Neuronal stem cell (in vitro differentiated cells): ENCODE measurements at regions not wholly inside any gene's neighbourhood (a gene's known extent, or its start where the extent isn't known, plus 50 kb on each side); places are given as distances from the start of the nearest gene placed in this dataset.

Source experiments
- DNase-seq: peaks from one replicate; pipeline ENCODE4 v3.0.0-alpha.2; 2013; ENCODE audit warnings: low spot score
- H2AFZ ChIP-seq: one replicate; pipeline ENCODE4 v1.6.1; 2013; ENCODE audit warnings: mild to moderate bottlenecking, low read length, inconsistent platforms
- H2AK5ac ChIP-seq: 2 replicates; pipeline ENCODE4 v1.6.1; 2013; ENCODE audit warnings: low read depth, mild to moderate bottlenecking, inconsistent platforms, low read length, moderate library complexity, mixed read lengths
- H2BK120ac ChIP-seq: 2 replicates; pipeline ENCODE4 v1.6.1; 2013; ENCODE audit warnings: low read depth, mild to moderate bottlenecking, inconsistent platforms, low read length, moderate library complexity, mixed read lengths
- H2BK12ac ChIP-seq: one replicate; pipeline ENCODE4 v1.6.1; 2013; ENCODE audit warnings: low read length, inconsistent platforms
- H2BK15ac ChIP-seq: 2 replicates; pipeline ENCODE4 v1.6.1; 2013; ENCODE audit warnings: mild to moderate bottlenecking, low read length, inconsistent platforms, mixed read lengths
- H2BK5ac ChIP-seq: one replicate; pipeline ENCODE4 v1.6.1; 2013; ENCODE audit warnings: inconsistent platforms, mild to moderate bottlenecking, low read length, moderate library complexity
- H3K14ac ChIP-seq: one replicate; pipeline ENCODE4 v1.6.1; 2013; ENCODE audit warnings: low read length, inconsistent platforms
- H3K18ac ChIP-seq: 2 replicates; pipeline ENCODE4 v1.6.1; 2013; ENCODE audit warnings: low read length, inconsistent platforms
- H3K23ac ChIP-seq: 2 replicates; pipeline ENCODE4 v1.6.1; 2013; ENCODE audit warnings: low read depth, mild to moderate bottlenecking, mixed read lengths, low read length, inconsistent platforms; ENCODE audit not compliant: poor library complexity
- H3K27ac ChIP-seq: replicated peaks from 3 replicates; pipeline ENCODE4 v1.5.1; 2013; ENCODE audit warnings: low read length, inconsistent platforms
- H3K27me3 ChIP-seq, 3 experiments: 2 replicates each; pipeline ENCODE4 v1.6.1; 2013; ENCODE audit warnings: low read length in 3 of 3, mild to moderate bottlenecking in 2 of 3, inconsistent platforms in 1 of 3, low read depth in 1 of 3, mixed read lengths in 1 of 3, moderate library complexity in 1 of 3; ENCODE audit not compliant: control insufficient read depth in 3 of 3, insufficient read depth in 3 of 3
- H3K36me3 ChIP-seq, 2 donors: replicated peaks in 1 of 2; 2 replicates each; pipeline ENCODE4 v1.6.1; 2013; ENCODE audit warnings: low read length in 2 of 2; ENCODE audit not compliant: control insufficient read depth in 2 of 2, insufficient read depth in 2 of 2
- H3K4ac ChIP-seq: 2 replicates; pipeline ENCODE4 v1.6.1; 2013; ENCODE audit warnings: inconsistent platforms, mild to moderate bottlenecking, low read length, moderate library complexity
- H3K4me1 ChIP-seq, 2 donors: 1 replicate in 1 of 2; 2 replicates in 1 of 2; pipeline ENCODE4 v1.6.1; 2013; ENCODE audit warnings: low read length in 2 of 2, low read depth in 1 of 2; ENCODE audit not compliant: control insufficient read depth in 2 of 2, insufficient read depth in 1 of 2
- H3K4me2 ChIP-seq: one replicate; pipeline ENCODE4 v1.6.1; 2013; ENCODE audit warnings: mild to moderate bottlenecking, low read length, inconsistent platforms; ENCODE audit not compliant: insufficient read depth, poor library complexity, severe bottlenecking
- H3K4me3 ChIP-seq, 2 donors: 2 replicates each; pipeline ENCODE4 v1.5.1; 2013; ENCODE audit warnings: low read length in 2 of 2, mild to moderate bottlenecking in 2 of 2, inconsistent platforms in 1 of 2, moderate library complexity in 1 of 2
- H3K79me1 ChIP-seq: one replicate; pipeline ENCODE4 v1.6.1; 2013; ENCODE audit warnings: low read depth, mild to moderate bottlenecking, inconsistent platforms, low read length, moderate library complexity
- H3K9ac ChIP-seq: one replicate; pipeline ENCODE4 v1.6.1; 2013; ENCODE audit warnings: mild to moderate bottlenecking, low read depth, low read length, inconsistent platforms; ENCODE audit not compliant: poor library complexity
- H3K9me3 ChIP-seq, 2 donors: replicated peaks in 1 of 2; 2 replicates each; pipeline versions ENCODE3 to v1.6.1; 2013; ENCODE audit warnings: low read length in 2 of 2, mild to moderate bottlenecking in 2 of 2, inconsistent platforms in 1 of 2, low read depth in 1 of 2, mixed read lengths in 1 of 2, moderate library complexity in 1 of 2; ENCODE audit not compliant: control insufficient read depth in 2 of 2, insufficient read depth in 1 of 2
- H4K8ac ChIP-seq: one replicate; pipeline ENCODE4 v1.6.1; 2013; ENCODE audit warnings: low read depth, mild to moderate bottlenecking, inconsistent platforms, low read length, moderate library complexity
- H4K91ac ChIP-seq: one replicate; pipeline ENCODE4 v1.6.1; 2013; ENCODE audit warnings: low read length, low read depth, mild to moderate bottlenecking, inconsistent platforms; ENCODE audit not compliant: poor library complexity
- WGBS, 2 donors: extraction: QIAGEN DNeasy Blood & Tissue Kit; methylation state at CpG; one replicate each; pipeline ENCODE4 v1.1.7; 2013; ENCODE audit warnings: missing lambda C conversion rate in 2 of 2, mixed read lengths in 1 of 2; ENCODE audit not compliant: insufficient read length in 2 of 2, insufficient replicate concordance in 1 of 2; ENCODE audit errors: extremely low coverage in 2 of 2; 5-methylcytosine and 5-hydroxymethylcytosine counted together

GRCh38 chr6:9401960-9402359, 966.6 kb upstream of the SLC35B3 start:
- DNase-seq, result no peak
- Histone ChIP-seq H2AK5ac (no peak overlapping the region), H3K27ac (no peak overlapping the region), H3K9me3 (no peaks in the 10 kb centered on the region), H3K23ac (no peak overlapping the region), H3K9ac (no peak overlapping the region), H2BK12ac (no peak overlapping the region), H3K14ac (no peak overlapping the region), H3K79me1 (no peaks in the 10 kb centered on the region), H3K18ac (no peak overlapping the region), H2BK120ac (no peak overlapping the region), H4K8ac (no peak overlapping the region), H2AFZ (no peak overlapping the region), H3K4me2 (no peak overlapping the region), H3K4ac (no peak overlapping the region), H4K91ac (no peak overlapping the region), H3K4me3 (no peak overlapping the region), H2BK5ac (no peak overlapping the region), H3K27me3 (peaks cover 0 to 2% (median 0%) of the 10 kb centered on the region in 3 experiments), H2BK15ac (no peak overlapping the region), H3K4me1 (no peaks in the 10 kb centered on the region), H3K36me3 (no peaks in the 10 kb centered on the region)
- WGBS, 2 donors, result no CpG with 5 or more reads among the region's 1 CpG

GRCh38 chr6:9399916-9400315, 964.6 kb upstream of the SLC35B3 start:
- Histone ChIP-seq H4K8ac (no peak overlapping the region), H3K36me3 (no peaks in the 10 kb centered on the region), H3K4me1 (no peaks in the 10 kb centered on the region), H2BK12ac (no peak overlapping the region), H3K4me2 (no peak overlapping the region), H2BK120ac (no peak overlapping the region), H3K27ac (no peak overlapping the region), H3K4ac (no peak overlapping the region), H4K91ac (no peak overlapping the region), H3K79me1 (no peaks in the 10 kb centered on the region), H2AK5ac (no peak overlapping the region), H2AFZ (no peak overlapping the region), H3K23ac (no peak overlapping the region), H2BK15ac (no peak overlapping the region), H3K18ac (no peak overlapping the region), H3K9me3 (no peaks in the 10 kb centered on the region), H3K4me3 (no peak overlapping the region), H3K27me3 (peaks cover 0 to 2% (median 0%) of the 10 kb centered on the region in 3 experiments), H3K14ac (no peak overlapping the region), H3K9ac (no peak overlapping the region), H2BK5ac (no peak overlapping the region)
- WGBS, 2 donors, result 100% methylated on average over 1 of the region's 5 CpGs; no CpG with 5 or more reads in 1 of the 2 donors
- DNase-seq, result no peak

DNA sequence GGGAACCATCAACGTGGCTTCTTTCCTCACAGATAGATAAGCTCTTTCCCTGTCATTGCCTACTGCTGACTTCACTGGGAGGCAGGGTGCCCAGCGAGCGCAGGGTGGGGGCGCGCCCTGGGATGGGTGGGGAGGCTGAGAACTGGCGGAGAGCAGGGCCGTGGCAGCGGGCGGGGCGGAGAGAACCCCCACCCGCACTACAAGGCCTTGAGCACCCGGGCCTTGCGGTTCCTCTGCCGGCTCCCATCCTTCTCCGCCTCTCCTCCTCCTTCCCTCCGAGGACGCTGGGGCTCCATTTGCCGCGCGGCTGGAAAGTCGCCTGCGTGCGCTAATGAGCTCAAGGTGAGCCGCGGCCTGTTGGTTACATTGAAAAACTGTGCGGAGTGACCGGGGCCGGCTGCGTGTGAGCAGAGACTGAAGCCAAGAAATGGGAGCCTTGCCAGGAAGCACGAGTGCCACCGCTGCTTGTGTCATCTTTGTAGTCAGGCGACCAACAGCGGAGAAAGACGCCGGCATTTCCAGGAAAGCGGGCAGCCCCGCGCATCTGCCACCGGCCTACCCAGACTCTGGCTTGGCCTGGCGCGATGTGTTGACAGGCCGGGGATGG, 963.5 kb upstream of the SLC35B3 start:
- H3K27ac ChIP-seq, result no peak overlapping the region
- no peak for DNase-seq
- no CpG with 5 or more reads among the region's 42 CpGs for WGBS, 2 donors

GRCh38 chr6:9398071-9398766, 962.9 kb upstream of the SLC35B3 start:
- Histone ChIP-seq H3K4me2 (no peak overlapping the region), H3K4me1 (peaks cover 0 to 1% of the 10 kb centered on the region in 2 donors), H3K23ac (no peak overlapping the region), H3K27ac (no peak overlapping the region), H2AFZ (no peak overlapping the region), H3K9ac (no peak overlapping the region), H3K4ac (no peak overlapping the region), H3K27me3 (peaks cover 0 to 2% (median 0%) of the 10 kb centered on the region in 3 experiments), H4K8ac (no peak overlapping the region), H3K18ac (no peak overlapping the region), H3K79me1 (no peaks in the 10 kb centered on the region), H4K91ac (no peak overlapping the region), H2BK5ac (no peak overlapping the region), H2BK120ac (peak overlapping the region; percentile 81), H2AK5ac (peak overlapping the region; percentile 94), H2BK12ac (no peak overlapping the region), H3K36me3 (no peaks in the 10 kb centered on the region), H3K9me3 (no peaks in the 10 kb centered on the region), H3K4me3 (no peak overlapping the region), H2BK15ac (no peak overlapping the region), H3K14ac (no peak overlapping the region)
- DNase-seq, result no peak
- WGBS, 2 donors, result no CpG with 5 or more reads among the region's 15 CpGs

More for the DNA sequence above, 963.5 kb upstream of the SLC35B3 start:
- peak overlapping the region; percentile 55 for H3K23ac ChIP-seq
- no peaks in the 10 kb centered on the region for H3K9me3 ChIP-seq
- H3K4me3 ChIP-seq, result no peak overlapping the region
- H2AK5ac ChIP-seq, result peak overlapping the region; percentile 94
- no peak overlapping the region for H3K9ac ChIP-seq
- peak overlapping the region; percentile 98 for H2BK15ac ChIP-seq
- H3K4me1 ChIP-seq, result peaks cover 0 to 1% of the 10 kb centered on the region in 2 donors
- no peak overlapping the region for H2BK12ac ChIP-seq
- H3K4me2 ChIP-seq, result no peak overlapping the region
- peak overlapping the region; percentile 65 for H4K8ac ChIP-seq
- H2AFZ ChIP-seq, result no peak overlapping the region
- H3K79me1 ChIP-seq, result no peaks in the 10 kb centered on the region
- H3K4ac ChIP-seq, result peak overlapping the region; percentile 66
- no peaks in the 10 kb centered on the region for H3K36me3 ChIP-seq
- H3K14ac ChIP-seq, result no peak overlapping the region
- H4K91ac ChIP-seq, result no peak overlapping the region
- no peak overlapping the region for H2BK5ac ChIP-seq
- H3K27me3 ChIP-seq, result peaks cover 0 to 2% (median 0%) of the 10 kb centered on the region in 3 experiments
- peak overlapping the region; percentile 81 for H2BK120ac ChIP-seq
- H3K18ac ChIP-seq, result peak overlapping the region; percentile 92
